Fibroblast of gingiva (primary cell): ENCODE measurements at regions not wholly inside any gene's neighbourhood (a gene's known extent, or its start where the extent isn't known, plus 50 kb on each side); places are given as distances from the start of the nearest gene placed in this dataset.
"Not testable (repeated sequence)": the region's sequence is repeated elsewhere in the genome, so short reads cannot be mapped to it uniquely, and the experiment has no call there.

ENCODE experiments used
- DNase-seq: peaks from one replicate; pipeline ENCODE4 v3.0.0-alpha.2; 2011; ENCODE audit warnings: low read depth

GRCh38 chr15:69920221-69920620, 177.5 kb downstream of the TLE3 start:
- no peak for DNase-seq

GRCh38 chr15:69921626-69922619, 175.8 kb downstream of the TLE3 start:
- no peak for DNase-seq

DNA sequence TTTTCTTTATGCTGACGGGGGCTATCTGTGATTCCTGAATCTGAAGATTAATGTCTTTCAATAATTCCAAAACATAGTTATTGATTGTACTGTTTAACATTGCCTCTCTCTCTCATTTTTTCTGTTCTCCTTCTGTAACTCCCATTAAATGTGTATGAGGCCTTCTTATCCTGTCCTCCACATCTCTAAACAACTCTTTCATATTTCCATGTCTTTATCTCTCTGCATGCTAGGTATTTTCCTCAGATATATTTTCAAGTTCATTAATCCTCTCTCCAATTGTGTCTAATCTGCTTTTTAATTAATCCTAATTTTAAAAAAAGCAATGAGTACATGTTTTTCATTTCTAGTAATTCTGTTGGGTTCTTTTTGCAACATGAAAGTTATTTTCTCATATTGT, 173.2 kb downstream of the TLE3 start:
- no peak for DNase-seq

GRCh38 chr15:69926006-69926405, 171.7 kb downstream of the TLE3 start:
- DNase-seq, result no peak

GRCh38 chr15:69926721-69927120, 171.0 kb downstream of the TLE3 start:
- no peak for DNase-seq

GRCh38 chr15:69928890-69929289, 168.8 kb downstream of the TLE3 start:
- DNase-seq, result not testable (repeated sequence)

DNA sequence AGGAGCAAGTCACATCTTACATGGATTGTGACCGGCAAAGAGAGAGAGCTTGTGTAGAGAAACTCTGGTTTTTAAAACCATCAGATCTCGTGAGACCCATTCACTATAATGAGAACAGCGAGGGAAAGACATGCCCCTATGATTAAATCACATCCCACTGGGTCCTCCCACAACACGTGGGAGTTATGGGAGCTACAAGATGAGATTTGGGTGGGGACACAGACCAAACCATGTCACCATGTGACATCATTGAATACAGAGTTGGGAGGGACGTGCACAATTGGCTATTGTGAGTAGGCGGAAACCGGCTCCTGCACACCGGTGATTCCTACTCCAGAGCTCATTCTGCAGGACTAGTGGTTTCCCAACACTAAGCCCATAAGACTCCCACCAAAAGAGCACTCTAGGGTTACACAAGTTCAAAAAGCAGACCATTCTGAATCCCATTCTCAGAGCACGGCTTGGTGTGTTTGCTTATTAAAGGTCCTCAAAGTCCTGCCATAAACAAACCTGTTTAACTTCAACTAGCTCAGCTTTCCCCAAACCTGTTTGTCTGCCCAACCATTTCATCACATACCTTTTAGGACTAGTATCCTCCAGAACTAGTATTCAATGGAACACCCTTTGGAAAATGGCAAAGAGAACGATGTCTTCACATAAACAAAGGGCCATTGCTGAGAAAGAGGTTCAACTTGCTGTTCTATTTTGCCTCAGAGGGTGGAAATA, 167.6 kb downstream of the TLE3 start:
- DNase-seq, result no peak

GRCh38 chr15:69930754-69931153, 167.0 kb downstream of the TLE3 start:
- no peak for DNase-seq

DNA sequence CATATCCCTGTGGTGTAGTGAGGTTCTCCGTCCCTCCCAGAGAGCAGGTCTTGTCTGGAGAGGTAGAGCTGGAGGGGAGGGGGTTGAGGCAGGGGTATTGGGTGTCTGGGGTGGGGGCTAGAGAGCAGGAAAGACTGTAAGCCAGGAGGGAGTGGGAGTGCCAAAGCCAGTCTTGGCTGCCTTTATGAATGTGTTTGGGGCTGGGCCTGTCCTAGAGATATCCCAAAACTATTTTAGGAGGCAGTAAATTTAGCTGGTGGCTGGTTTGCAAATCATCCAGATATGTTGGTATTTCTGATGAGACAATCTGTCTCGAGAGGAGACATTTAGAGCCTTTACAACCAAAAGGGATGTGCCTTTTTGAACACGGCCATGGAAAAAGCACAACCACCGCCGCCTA, 166.6 kb downstream of the TLE3 start:
- DNase-seq, result no peak

GRCh38 chr15:69934607-69935006, 163.1 kb downstream of the TLE3 start:
- no peak for DNase-seq

DNA sequence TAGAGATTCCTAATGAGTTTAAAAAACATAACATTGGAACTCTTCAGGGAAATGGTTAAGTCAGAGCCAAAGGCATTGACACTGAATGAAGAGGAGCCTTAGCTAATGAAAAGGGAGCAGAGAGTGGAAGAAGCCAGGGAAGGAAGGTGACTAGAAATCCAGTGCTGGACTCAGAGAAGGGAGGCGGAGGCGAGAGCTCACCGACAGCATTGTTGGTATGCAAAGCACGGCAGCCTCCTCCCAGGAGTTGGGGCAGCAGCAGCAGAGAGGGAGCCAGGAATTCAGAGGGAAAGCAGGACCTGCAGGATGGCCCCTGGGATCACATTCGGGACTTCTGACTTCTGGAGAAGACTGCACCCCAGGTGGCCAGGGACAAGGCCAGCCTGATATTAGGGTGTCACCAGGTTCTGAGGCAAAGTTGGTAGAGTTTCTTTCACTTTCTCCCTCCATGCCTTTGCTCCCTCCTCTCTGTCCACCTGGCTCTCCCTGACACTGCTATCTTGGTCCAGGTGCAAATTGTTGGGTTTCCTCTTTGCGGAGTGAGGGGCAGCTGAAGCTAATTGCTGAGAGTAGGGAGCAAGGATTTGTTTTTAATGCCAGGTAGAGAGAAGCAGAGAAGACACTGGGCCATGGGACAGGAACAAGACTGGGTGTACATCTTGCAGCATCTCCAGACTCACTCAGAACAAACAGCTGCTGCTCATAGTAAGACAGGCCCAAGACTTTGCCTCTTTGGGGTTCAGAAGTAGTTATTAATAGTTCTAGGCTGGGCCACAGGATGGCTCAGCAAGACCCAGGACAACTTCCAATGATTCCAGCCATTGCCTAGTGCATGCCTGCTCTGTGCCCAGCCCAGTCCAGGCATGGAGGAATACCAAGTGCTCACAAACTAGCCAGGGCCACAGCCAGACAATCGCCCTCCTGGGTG, 157.9 kb downstream of the TLE3 start:
- DNase-seq, result no peak

GRCh38 chr15:69940441-69941300, 157.0 kb downstream of the TLE3 start:
- no peak for DNase-seq

- DNase-seq, result no peak
Measured at GRCh38 chr15:69941301-69941605, 156.5 kb downstream of the TLE3 start.

GRCh38 chr15:69941706-69942495, 155.8 kb downstream of the TLE3 start:
- DNase-seq, result no peak

DNA sequence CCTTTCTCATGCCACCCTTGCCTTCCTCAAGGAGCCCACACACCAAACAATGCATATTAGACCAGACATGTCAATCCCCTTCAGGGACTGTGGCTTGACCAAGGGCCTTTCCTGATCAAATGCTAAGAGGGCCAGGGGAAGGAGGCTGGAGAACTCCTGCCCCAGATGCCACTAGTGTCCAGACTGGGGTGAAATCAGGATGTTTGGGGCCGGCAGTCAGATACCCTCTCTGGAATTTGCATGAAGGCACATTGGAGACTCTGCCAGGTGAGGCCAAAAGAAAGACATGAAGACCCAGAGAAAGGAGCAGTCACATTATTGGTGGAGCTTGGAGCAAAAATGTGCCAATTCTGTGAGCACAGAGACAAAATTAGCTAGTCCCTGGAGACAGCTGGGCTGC, 154.1 kb downstream of the TLE3 start:
- no peak for DNase-seq

- DNase-seq, result no peak
Measured at GRCh38 chr15:69945729-69946128, 152.0 kb downstream of the TLE3 start.

GRCh38 chr15:69946870-69947269, 150.8 kb downstream of the TLE3 start:
- DNase-seq, result no peak

DNA sequence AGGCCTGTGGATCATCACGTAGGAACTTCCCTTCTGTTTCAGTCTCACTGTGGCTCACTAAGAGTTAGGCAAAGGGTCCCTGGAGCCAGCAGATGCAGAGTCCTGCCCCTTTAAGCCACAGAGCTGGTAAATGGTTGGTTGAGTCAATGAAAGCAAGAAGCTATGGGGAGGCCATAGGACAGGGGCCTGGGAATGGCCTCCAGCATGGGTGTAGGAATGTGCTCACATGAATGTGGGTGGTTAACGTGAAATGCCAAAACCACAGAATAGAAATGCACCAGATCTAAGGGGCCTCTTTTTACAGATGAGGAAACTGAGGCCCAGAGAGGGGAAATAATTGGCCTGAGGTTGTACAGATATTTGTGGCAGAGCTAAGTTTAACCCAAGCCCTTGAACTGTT, 150.3 kb downstream of the TLE3 start:
- no peak for DNase-seq

DNA sequence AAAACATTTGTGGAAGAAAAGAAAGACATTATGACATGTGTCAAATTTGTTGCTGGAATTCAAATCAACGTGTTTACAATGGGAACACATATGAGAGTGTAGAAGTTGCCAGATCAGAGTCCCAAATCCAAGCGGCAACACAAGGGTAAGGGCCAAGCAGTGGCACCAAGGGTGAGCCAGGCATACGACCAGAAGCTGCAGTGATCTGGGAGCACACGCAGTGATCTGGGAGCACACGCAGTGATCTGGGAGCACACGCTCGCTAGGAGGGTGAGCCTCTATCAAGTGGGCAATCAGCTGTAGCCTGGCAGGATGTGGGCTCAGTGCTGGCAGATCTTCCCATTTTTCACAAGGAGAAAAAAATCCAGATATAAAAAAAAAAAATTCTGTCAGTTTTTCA, 148.2 kb downstream of the TLE3 start:
- no peak for DNase-seq

DNA sequence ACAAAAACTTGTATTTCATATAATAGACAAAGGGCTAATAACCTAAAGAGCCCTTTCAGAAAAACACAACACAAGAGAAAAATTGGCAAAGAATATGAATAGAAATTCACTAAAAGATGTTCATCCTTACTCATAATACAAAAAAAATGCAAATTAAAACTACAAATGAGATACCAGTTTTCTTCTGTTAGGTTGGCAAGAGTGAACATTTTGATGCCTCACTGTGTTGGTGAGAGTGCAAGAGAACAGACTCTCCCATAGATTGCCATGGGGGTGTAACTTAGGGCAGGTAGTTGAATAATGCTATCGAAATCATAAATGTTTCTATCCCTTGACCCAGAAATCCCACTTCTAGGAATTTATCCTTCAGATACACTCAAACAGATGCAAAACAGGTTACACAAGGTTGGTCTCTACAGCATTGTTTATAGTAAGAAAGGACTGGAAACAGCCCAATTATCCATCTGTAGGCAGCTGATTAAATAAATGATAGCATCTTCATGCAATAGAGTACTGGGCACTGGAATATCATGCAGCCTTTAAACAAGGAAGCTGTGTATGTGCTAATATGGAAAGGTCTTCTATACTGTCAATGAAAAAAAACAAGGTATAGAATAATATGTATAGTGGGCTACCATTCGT, 146.3 kb downstream of the TLE3 start:
- DNase-seq, result no peak
